ENCODE measurements at regions not wholly inside any gene's neighbourhood (a gene's known extent, or its start where the extent isn't known, plus 50 kb on each side); places are given as distances from the start of the nearest gene placed in this dataset.

- DNase-seq (ENCODE audit: low read depth in 2 of 3, low spot score in 1 of 3) = no peak
These were observed 57.4 kb upstream of the NMNAT3 start for GRCh38 chr3:139735191-139735590.

- no peak for DNase-seq (ENCODE audit: low read depth in 2 of 3, low spot score in 1 of 3)
These were observed 55.0 kb upstream of the NMNAT3 start for GRCh38 chr3:139732729-139733128.

GRCh38 chr3:139729300-139729699 is 51.5 kb upstream of the NMNAT3 start:
- DNase-seq (ENCODE audit: low read depth in 2 of 3, low spot score in 1 of 3) = no peak

- no peak for DNase-seq (ENCODE audit: low read depth in 2 of 3, low spot score in 1 of 3)
These were observed 50.6 kb upstream of the NMNAT3 start for GRCh38 chr3:139728414-139728813.

Measured in stimulated activated CD4-positive, alpha-beta T cell treated with anti-CD3 and anti-CD28 coated beads, Interleukin-12 subunit alpha, Interleukin-12 subunit beta, amount 100 ng/mL, for 48 hours (primary cell).